Gastroesophageal sphincter (tissue), 3 donors: ENCODE measurements at regions not wholly inside any gene's neighbourhood (a gene's known extent, or its start where the extent isn't known, plus 50 kb on each side); places are given as distances from the start of the nearest gene placed in this dataset.

Experiments
- EP300 ChIP-seq: sonication (generic); formaldehyde crosslinking; IDR thresholded peaks from one replicate; pipeline ENCODE4 v1.6.1; 2017; ENCODE audit warnings: antibody characterized with exemption, mild to moderate bottlenecking
- POLR2A ChIP-seq, 2 donors: fragments of 450-650 bp; IDR thresholded peaks; one replicate each; pipeline ENCODE4 v1.6.1; 2017; ENCODE audit warnings: antibody characterized with exemption in 2 of 2, mild to moderate bottlenecking in 2 of 2, moderate library complexity in 1 of 2
- POLR2AphosphoS5 ChIP-seq: sonication (generic); formaldehyde crosslinking; IDR thresholded peaks from one replicate; pipeline ENCODE4 v1.6.1; 2017; ENCODE audit warnings: antibody characterized with exemption
- TF ChIP-seq, protein P1 (sequence below), 4 experiments: fragments of 200-600 bp in 2 of 4; fragments of 450-650 bp in 2 of 4; sonication (generic) in 1 of 4; IDR thresholded peaks; one replicate each; pipeline ENCODE4 v1.5.1; 2017 to 2019; ENCODE audit warnings: antibody characterized with exemption in 4 of 4, mild to moderate bottlenecking in 2 of 4, moderate library complexity in 2 of 4

DNA sequence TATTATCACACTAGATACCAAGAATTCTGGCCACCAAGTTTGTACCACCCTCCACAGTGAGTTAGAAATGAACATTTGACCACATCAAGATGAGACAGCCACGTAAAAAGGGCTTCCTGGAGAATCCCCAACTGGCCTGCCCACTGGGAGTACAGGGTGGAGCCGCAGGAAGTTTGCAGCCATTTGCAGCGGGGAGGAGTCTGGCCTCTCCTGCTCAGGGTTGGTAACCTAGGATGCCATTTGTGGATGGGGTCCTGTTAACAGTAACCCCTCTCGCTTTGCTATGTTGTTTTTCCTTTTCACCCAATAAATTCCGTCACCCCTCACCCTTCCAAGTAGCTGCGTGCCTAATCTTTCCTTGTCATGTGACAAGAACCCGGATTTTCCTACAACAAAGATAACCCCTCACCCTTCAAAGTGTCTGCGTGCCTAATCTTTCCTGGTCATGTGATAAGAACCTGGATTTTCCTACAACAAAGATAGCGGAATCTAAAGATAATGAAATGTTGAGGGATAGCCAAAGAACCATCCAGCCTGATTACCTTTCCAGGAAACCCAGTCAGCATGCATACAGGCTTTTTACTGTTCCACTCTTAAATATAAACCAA, 245.4 kb downstream of the NAF1 start:
- TF ChIP-seq, protein P1, sequence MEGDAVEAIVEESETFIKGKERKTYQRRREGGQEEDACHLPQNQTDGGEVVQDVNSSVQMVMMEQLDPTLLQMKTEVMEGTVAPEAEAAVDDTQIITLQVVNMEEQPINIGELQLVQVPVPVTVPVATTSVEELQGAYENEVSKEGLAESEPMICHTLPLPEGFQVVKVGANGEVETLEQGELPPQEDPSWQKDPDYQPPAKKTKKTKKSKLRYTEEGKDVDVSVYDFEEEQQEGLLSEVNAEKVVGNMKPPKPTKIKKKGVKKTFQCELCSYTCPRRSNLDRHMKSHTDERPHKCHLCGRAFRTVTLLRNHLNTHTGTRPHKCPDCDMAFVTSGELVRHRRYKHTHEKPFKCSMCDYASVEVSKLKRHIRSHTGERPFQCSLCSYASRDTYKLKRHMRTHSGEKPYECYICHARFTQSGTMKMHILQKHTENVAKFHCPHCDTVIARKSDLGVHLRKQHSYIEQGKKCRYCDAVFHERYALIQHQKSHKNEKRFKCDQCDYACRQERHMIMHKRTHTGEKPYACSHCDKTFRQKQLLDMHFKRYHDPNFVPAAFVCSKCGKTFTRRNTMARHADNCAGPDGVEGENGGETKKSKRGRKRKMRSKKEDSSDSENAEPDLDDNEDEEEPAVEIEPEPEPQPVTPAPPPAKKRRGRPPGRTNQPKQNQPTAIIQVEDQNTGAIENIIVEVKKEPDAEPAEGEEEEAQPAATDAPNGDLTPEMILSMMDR (IDR thresholded peaks at IDR 0.05) = no peak
- TF ChIP-seq POLR2A (IDR thresholded peaks at IDR 0.05) (no peak), POLR2AphosphoS5 (no peak), EP300 (no peak)
